ENCODE measurements at regions not wholly inside any gene's neighbourhood (a gene's known extent, or its start where the extent isn't known, plus 50 kb on each side); places are given as distances from the start of the nearest gene placed in this dataset.

DNA sequence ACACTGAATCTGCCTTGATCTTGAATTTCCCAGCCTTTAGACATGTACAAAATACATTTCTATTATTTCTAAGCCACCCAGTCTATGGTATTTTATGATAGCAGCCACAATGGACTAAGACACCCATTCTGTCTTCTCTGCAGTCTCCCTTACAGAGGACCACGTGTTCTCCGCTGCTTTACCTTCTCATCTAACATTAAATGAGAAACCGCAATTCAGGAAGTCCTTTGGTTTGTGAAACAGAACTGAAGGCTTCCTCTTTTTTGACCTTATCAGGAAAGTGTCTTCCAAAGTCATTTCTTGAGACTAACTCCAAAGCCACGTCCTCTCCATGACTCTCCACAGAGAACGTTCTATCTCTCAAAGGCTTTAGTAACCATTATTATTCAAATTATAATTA lies 560.1 kb downstream of the OMA1 start:
- TF ChIP-seq POLR2A (IDR thresholded peaks at IDR 0.05) (no peak), POLR2AphosphoS5 (IDR thresholded peaks at IDR 0.05; ENCODE audit: insufficient read depth in 1 of 2, low read depth in 1 of 2) (no peak)
- TF ChIP-seq, protein P1, sequence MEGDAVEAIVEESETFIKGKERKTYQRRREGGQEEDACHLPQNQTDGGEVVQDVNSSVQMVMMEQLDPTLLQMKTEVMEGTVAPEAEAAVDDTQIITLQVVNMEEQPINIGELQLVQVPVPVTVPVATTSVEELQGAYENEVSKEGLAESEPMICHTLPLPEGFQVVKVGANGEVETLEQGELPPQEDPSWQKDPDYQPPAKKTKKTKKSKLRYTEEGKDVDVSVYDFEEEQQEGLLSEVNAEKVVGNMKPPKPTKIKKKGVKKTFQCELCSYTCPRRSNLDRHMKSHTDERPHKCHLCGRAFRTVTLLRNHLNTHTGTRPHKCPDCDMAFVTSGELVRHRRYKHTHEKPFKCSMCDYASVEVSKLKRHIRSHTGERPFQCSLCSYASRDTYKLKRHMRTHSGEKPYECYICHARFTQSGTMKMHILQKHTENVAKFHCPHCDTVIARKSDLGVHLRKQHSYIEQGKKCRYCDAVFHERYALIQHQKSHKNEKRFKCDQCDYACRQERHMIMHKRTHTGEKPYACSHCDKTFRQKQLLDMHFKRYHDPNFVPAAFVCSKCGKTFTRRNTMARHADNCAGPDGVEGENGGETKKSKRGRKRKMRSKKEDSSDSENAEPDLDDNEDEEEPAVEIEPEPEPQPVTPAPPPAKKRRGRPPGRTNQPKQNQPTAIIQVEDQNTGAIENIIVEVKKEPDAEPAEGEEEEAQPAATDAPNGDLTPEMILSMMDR (IDR thresholded peaks at IDR 0.05), result no peak
- intact Hi-C loops (cut with DNase I), result no loop called here

DNA sequence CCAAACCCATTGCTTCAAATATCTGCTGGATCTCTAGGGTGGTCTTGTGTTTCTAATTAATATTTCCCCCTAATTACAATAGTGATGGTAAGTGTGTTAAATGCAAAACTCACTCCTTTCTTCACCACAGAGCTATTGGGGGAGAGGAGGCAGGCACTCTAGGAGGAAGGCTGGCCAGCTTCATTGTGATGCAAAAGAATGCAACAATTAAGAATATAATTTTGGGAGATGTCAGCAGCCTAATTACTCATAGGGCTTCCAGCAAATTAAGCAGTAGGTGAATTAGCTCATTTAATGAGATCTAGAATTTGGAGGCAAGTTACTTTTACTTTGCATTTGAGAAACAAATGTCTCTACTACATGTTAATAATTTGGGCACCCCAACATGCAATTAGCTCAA lies 560.4 kb upstream of the DAB1 start:
- Histone ChIP-seq H3K27me3 (no peaks in the 10 kb centered on the region), H3K9me3 (no peaks in the 10 kb centered on the region), H3K4me3 (no peak overlapping the region), H3K4me1 (no peaks in the 10 kb centered on the region), H3K27ac (no peak overlapping the region), H3K36me3 (no peaks in the 10 kb centered on the region)
- TF ChIP-seq POLR2A (IDR thresholded peaks at IDR 0.05), result no peak
- TF ChIP-seq, protein P1 (IDR thresholded peaks at IDR 0.05), result no peak
- no peak for TF ChIP-seq POLR2AphosphoS5 (IDR thresholded peaks at IDR 0.05; ENCODE audit: insufficient read depth in 1 of 2, low read depth in 1 of 2)
- no peak for DNase-seq (ENCODE audit: extremely low spot score in 2 of 2)
- intact Hi-C loops (cut with DNase I), result no loop called here

More for the DNA sequence above, 560.1 kb downstream of the OMA1 start:
- H3K4me3 ChIP-seq, result no peak overlapping the region
- no peaks in the 10 kb centered on the region for H3K36me3 ChIP-seq
- no peak overlapping the region for H3K27ac ChIP-seq
- H3K4me1 ChIP-seq, result no peaks in the 10 kb centered on the region
- no peak for DNase-seq (ENCODE audit: extremely low spot score in 2 of 2)
- no peaks in the 10 kb centered on the region for H3K9me3 ChIP-seq
- H3K27me3 ChIP-seq, result no peaks in the 10 kb centered on the region

DNA sequence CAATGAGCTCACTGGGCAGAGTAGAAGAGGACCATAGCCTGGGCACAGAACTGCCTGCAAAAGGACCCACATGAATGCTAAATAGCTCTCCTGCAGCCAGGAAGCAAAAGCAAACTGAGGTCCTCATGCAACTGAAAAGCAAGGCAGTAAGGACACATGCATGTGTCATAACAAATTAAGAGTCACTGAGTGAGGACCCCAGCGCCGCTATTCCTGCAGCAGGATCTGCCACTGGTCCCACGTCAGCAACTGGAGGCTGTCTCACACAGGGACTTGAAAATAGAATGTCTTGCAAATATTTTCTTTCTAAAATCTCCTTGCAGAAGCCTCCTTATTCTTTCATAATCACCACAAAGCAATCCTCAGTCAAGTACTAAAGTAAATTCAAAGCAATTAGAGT lies 559.6 kb upstream of the DAB1 start:
- Histone ChIP-seq H3K4me3 (no peak overlapping the region), H3K36me3 (no peaks in the 10 kb centered on the region), H3K4me1 (no peaks in the 10 kb centered on the region), H3K27ac (no peak overlapping the region), H3K9me3 (no peaks in the 10 kb centered on the region), H3K27me3 (no peaks in the 10 kb centered on the region)
- TF ChIP-seq POLR2A (IDR thresholded peaks at IDR 0.05) (no peak), POLR2AphosphoS5 (IDR thresholded peaks at IDR 0.05; ENCODE audit: insufficient read depth in 1 of 2, low read depth in 1 of 2) (no peak)
- TF ChIP-seq, protein P1 (IDR thresholded peaks at IDR 0.05), result no peak
- no peak for DNase-seq (ENCODE audit: extremely low spot score in 2 of 2)
- intact Hi-C loops (cut with DNase I), result no loop called here

DNA sequence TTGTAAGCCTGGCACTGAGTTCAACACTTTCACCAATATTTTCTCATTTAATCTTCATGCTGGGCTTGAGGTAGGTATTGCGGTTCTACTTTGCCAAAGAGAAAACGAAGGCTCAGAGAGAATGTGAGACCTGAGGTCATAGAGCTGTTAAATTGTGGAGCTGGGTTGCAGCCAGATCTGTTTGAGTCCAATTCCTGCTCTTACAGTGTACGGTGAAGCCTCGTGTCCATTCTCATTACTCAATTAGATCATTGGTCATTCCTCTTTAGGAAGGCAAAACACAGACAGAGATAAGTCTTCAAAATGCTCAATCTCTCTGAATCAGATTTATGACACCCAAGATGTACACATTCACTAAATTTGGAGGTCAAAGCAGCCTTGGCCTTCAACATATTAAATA lies 559.0 kb upstream of the DAB1 start:
- no peaks in the 10 kb centered on the region for H3K9me3 ChIP-seq
- TF ChIP-seq POLR2AphosphoS5 (IDR thresholded peaks at IDR 0.05; ENCODE audit: insufficient read depth in 1 of 2, low read depth in 1 of 2) (no peak), POLR2A (IDR thresholded peaks at IDR 0.05) (no peak)
- TF ChIP-seq, protein P1 (IDR thresholded peaks at IDR 0.05), result no peak
- no peak overlapping the region for H3K27ac ChIP-seq
- no peaks in the 10 kb centered on the region for H3K27me3 ChIP-seq
- H3K4me3 ChIP-seq, result no peak overlapping the region
- DNase-seq (ENCODE audit: extremely low spot score in 2 of 2), result no peak
- no peaks in the 10 kb centered on the region for H3K36me3 ChIP-seq
- intact Hi-C loops (cut with DNase I), result no loop called here
- H3K4me1 ChIP-seq, result no peaks in the 10 kb centered on the region

DNA sequence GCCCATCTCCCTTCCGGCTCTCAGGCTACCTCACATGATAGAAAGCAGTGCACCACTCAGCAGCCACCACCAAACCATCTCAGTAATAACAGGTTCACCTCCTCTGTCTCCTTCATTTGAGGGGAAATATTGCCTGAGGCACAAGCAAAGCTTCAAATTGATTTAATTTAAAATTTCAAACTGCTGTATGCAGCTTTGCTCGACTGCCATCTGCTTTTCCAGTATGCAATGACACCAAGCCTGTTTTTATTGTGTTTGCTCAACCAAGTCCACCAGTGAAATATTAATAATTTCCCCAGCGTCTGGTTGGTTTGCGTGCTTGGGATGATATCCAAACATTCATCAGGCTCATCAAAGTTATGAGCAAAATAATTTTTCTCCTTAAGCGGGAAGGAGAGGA lies 552.4 kb upstream of the DAB1 start:
- intact Hi-C loops (cut with DNase I), result no loop called here
- Histone ChIP-seq H3K9me3 (no peaks in the 10 kb centered on the region), H3K36me3 (no peaks in the 10 kb centered on the region), H3K4me1 (no peaks in the 10 kb centered on the region), H3K27ac (no peak overlapping the region), H3K4me3 (no peak overlapping the region), H3K27me3 (no peaks in the 10 kb centered on the region)
- no peak for DNase-seq (ENCODE audit: extremely low spot score in 2 of 2)
- TF ChIP-seq POLR2AphosphoS5 (IDR thresholded peaks at IDR 0.05; ENCODE audit: insufficient read depth in 1 of 2, low read depth in 1 of 2), result no peak
- TF ChIP-seq, protein P1 (IDR thresholded peaks at IDR 0.05), result no peak
- TF ChIP-seq POLR2A (IDR thresholded peaks at IDR 0.05), result no peak

All from vagina (tissue), 2 donors.